Stimulated activated CD4-positive, alpha-beta T cell treated with anti-CD3 and anti-CD28 coated beads, Interleukin-15, amount 100 ng/mL, for 1 hour (primary cell): ENCODE measurements at regions not wholly inside any gene's neighbourhood (a gene's known extent, or its start where the extent isn't known, plus 50 kb on each side); places are given as distances from the start of the nearest gene placed in this dataset.
"Not testable (repeated sequence)": the region's sequence is repeated elsewhere in the genome, so short reads cannot be mapped to it uniquely, and the experiment has no call there.

Experiments used
- DNase-seq, 2 donors: peaks; one replicate each; pipeline ENCODE4 v3.0.0-alpha.2; 2020; ENCODE audit warnings: low read depth in 1 of 2, low spot score in 1 of 2

- no peak for DNase-seq
Measured at GRCh38 chr14:53367644-53368026, 214.5 kb upstream of the DDHD1 start.

- DNase-seq = no peak
Measured at GRCh38 chr14:53365486-53366130, 212.5 kb upstream of the DDHD1 start.

GRCh38 chr14:53362916-53363315 is 209.8 kb upstream of the DDHD1 start:
- DNase-seq = not testable (repeated sequence)

GRCh38 chr14:53360829-53361228 is 207.7 kb upstream of the DDHD1 start:
- no peak for DNase-seq

GRCh38 chr14:53358166-53358565 is 205.0 kb upstream of the DDHD1 start:
- DNase-seq = no peak

- DNase-seq = no peak
Measured at GRCh38 chr14:53356361-53357150, 203.4 kb upstream of the DDHD1 start.

- DNase-seq = no peak
Measured at GRCh38 chr14:53355581-53356112, 202.5 kb upstream of the DDHD1 start.

GRCh38 chr14:53354336-53354735 is 201.2 kb upstream of the DDHD1 start:
- no peak for DNase-seq

GRCh38 chr14:53350866-53351265 is 197.7 kb upstream of the DDHD1 start:
- DNase-seq = no peak

GRCh38 chr14:53350429-53350828 is 197.3 kb upstream of the DDHD1 start:
- no peak for DNase-seq

- DNase-seq = no peak
Measured at GRCh38 chr14:53346988-53347387, 193.9 kb upstream of the DDHD1 start.

- DNase-seq = no peak
Measured at GRCh38 chr14:53341324-53341723, 188.2 kb upstream of the DDHD1 start.

- no peak for DNase-seq
Measured at GRCh38 chr14:53338192-53338591, 185.1 kb upstream of the DDHD1 start.

- DNase-seq = no peak
Measured at GRCh38 chr14:53336729-53337128, 183.6 kb upstream of the DDHD1 start.

- no peak for DNase-seq
Measured at GRCh38 chr14:53333809-53334208, 180.7 kb upstream of the DDHD1 start.

GRCh38 chr14:53331921-53332320 is 178.8 kb upstream of the DDHD1 start:
- DNase-seq = no peak

- no peak for DNase-seq
Measured at GRCh38 chr14:53331247-53331646, 178.1 kb upstream of the DDHD1 start.

GRCh38 chr14:53330441-53330840 is 177.3 kb upstream of the DDHD1 start:
- no peak for DNase-seq

GRCh38 chr14:53328841-53329240 is 175.7 kb upstream of the DDHD1 start:
- DNase-seq = no peak

GRCh38 chr14:53327716-53328115 is 174.6 kb upstream of the DDHD1 start:
- no peak for DNase-seq

GRCh38 chr14:53325176-53325806 is 172.2 kb upstream of the DDHD1 start:
- no peak for DNase-seq

GRCh38 chr14:53316504-53316903 is 163.4 kb upstream of the DDHD1 start:
- no peak for DNase-seq
